22Rv1 (cell line): ENCODE measurements at regions not wholly inside any gene's neighbourhood (a gene's known extent, or its start where the extent isn't known, plus 50 kb on each side); places are given as distances from the start of the nearest gene placed in this dataset.

Experiments used
- H3K27ac ChIP-seq: fragments of 450-650 bp; 2 replicates; pipeline ENCODE4 v1.5.1; 2017
- CTCF ChIP-seq: fragments of 450-650 bp; IDR thresholded peaks from 2 replicates; pipeline ENCODE4 v1.5.1; 2017; ENCODE audit warnings: mild to moderate bottlenecking
- ZFX ChIP-seq: fragments of 450-650 bp; IDR thresholded peaks from 2 replicates; pipeline ENCODE4 v1.6.1; 2017; ENCODE audit warnings: antibody characterized with exemption, borderline replicate concordance

GRCh38 chr17:71067669-71068407, 898.5 kb downstream of the KCNJ2 start:
- no peak overlapping the region for H3K27ac ChIP-seq
- TF ChIP-seq ZFX, result no peak
- TF ChIP-seq CTCF, result no peak

- H3K27ac ChIP-seq, result no peak overlapping the region
- TF ChIP-seq CTCF (no peak), ZFX (no peak)
Measured at GRCh38 chr17:71068408-71068750, 899.0 kb downstream of the KCNJ2 start.

- H3K27ac ChIP-seq, result no peak overlapping the region
Measured at GRCh38 chr17:71071041-71071440, 901.7 kb downstream of the KCNJ2 start.

GRCh38 chr17:71071837-71072236, 902.5 kb downstream of the KCNJ2 start:
- H3K27ac ChIP-seq, result no peak overlapping the region
- no peak for TF ChIP-seq ZFX
- no peak for TF ChIP-seq CTCF

More at GRCh38 chr17:71071041-71071440, 901.7 kb downstream of the KCNJ2 start:
- TF ChIP-seq ZFX (no peak), CTCF (no peak)

- no peak overlapping the region for H3K27ac ChIP-seq
- no peak for TF ChIP-seq CTCF
- no peak for TF ChIP-seq ZFX
Measured at GRCh38 chr17:71080937-71081336, 911.6 kb downstream of the KCNJ2 start.

- no peak overlapping the region for H3K27ac ChIP-seq
- no peak for TF ChIP-seq CTCF
- no peak for TF ChIP-seq ZFX
Measured at GRCh38 chr17:71081666-71082065, 912.3 kb downstream of the KCNJ2 start.

GRCh38 chr17:71084219-71084618, 914.9 kb downstream of the KCNJ2 start:
- TF ChIP-seq CTCF, result peak; percentile 65
- no peak for TF ChIP-seq ZFX
- peak overlapping the region; percentile 55 for H3K27ac ChIP-seq
